Panc1 (cell line): ENCODE measurements at regions not wholly inside any gene's neighbourhood (a gene's known extent, or its start where the extent isn't known, plus 50 kb on each side); places are given as distances from the start of the nearest gene placed in this dataset.
"Not testable (repeated sequence)": the region's sequence is repeated elsewhere in the genome, so short reads cannot be mapped to it uniquely, and the experiment has no call there.

ENCODE experiments used
- ATAC-seq: fragments of 200-7000 bp; cut with Tn5 transposase; 2 replicates; pipeline ENCODE4 v1.9.1; 2020; ENCODE audit warnings: mild to moderate bottlenecking, moderate library complexity
- BruUV-seq: library from RNA; stranded (reverse); fragments of 400-500 nt; replicated peaks from 2 replicates; lab custom pipeline; 2021; lab: Mats Ljungman, UMichigan
- CTCF ChIA-PET: fragments of 300-600 bp; sonication (Branson Sonifier 250); formaldehyde crosslinking; loops from one replicate; lab custom pipeline; 2022; ENCODE audit warnings: antibody characterized with exemption; lab: Charles Lee
- POLR2A ChIA-PET: fragments of 300-600 bp; sonication (Branson Sonifier 250); formaldehyde crosslinking; loops from one replicate; lab custom pipeline; 2022; ENCODE audit warnings: antibody characterized with exemption; lab: Charles Lee
- DNase-seq: peaks from one replicate; pipeline ENCODE4 v3.0.0-alpha.2; 2010; ENCODE audit warnings: low read depth, low spot score
- H3K27ac ChIP-seq: 2 replicates; pipeline ENCODE4 v1.5.1; 2011; ENCODE audit warnings: mild to moderate bottlenecking, low read length, inconsistent platforms
- H3K27me3 ChIP-seq: fragments of 200-500 bp; sonication (Bioruptor generic); 2 replicates; pipeline ENCODE4 v1.6.0; 2014; ENCODE audit warnings: low read length, inconsistent platforms; ENCODE audit not compliant: control insufficient read depth, insufficient read depth
- H3K36me3 ChIP-seq: fragments of 200-500 bp; sonication (Bioruptor generic); 2 replicates; pipeline ENCODE4 v1.5.1; 2014; ENCODE audit warnings: inconsistent platforms, mild to moderate bottlenecking, low read length, moderate library complexity; ENCODE audit not compliant: control insufficient read depth, insufficient read depth
- H3K4me1 ChIP-seq: 2 replicates; pipeline ENCODE4 v1.5.1; 2011; ENCODE audit warnings: inconsistent platforms, mild to moderate bottlenecking, low read length, moderate library complexity; ENCODE audit not compliant: control insufficient read depth, insufficient read depth
- H3K4me3 ChIP-seq, 2 experiments: 2 replicates each; pipeline ENCODE4 v1.5.1; 2011 to 2012; ENCODE audit warnings: low read depth in 2 of 2, low read length in 2 of 2, mild to moderate bottlenecking in 2 of 2, inconsistent platforms in 1 of 2, moderate library complexity in 1 of 2
- H3K9me3 ChIP-seq: fragments of 200-500 bp; sonication (Bioruptor generic); 2 replicates; pipeline ENCODE4 v1.5.1; 2014; ENCODE audit warnings: low read depth, mild to moderate bottlenecking, inconsistent platforms, low read length, moderate library complexity; ENCODE audit not compliant: control insufficient read depth, insufficient read depth
- POLR2AphosphoS5 ChIP-seq: IDR thresholded peaks from 2 replicates; pipeline ENCODE4 v1.6.1; 2012; ENCODE audit warnings: mild to moderate bottlenecking, low read depth, low read length, moderate library complexity
- SIN3A ChIP-seq: IDR thresholded peaks from 2 replicates; pipeline ENCODE4 v1.6.1; 2012; ENCODE audit warnings: low read depth, mild to moderate bottlenecking, low read length, moderate library complexity, borderline replicate concordance; ENCODE audit not compliant: insufficient read depth
- TCF7L2 ChIP-seq: IDR thresholded peaks from 2 replicates; pipeline ENCODE4 v1.6.1; 2011; ENCODE audit warnings: mild to moderate bottlenecking, low read depth, low read length, inconsistent platforms
- in situ Hi-C: cut with HindIII; loops from 2 replicates; pipeline ENCODE4 v1.10.0; 2016; ENCODE audit warnings: low sequenced_read_pairs, low pct_unique_long_range_greater_than_20kb
- intact Hi-C: fragments of 100-400 bp; cut with micrococcal nuclease; formaldehyde crosslinking; loops from one replicate; pipeline ENCODE4 v1.10.0; 2022; ENCODE audit not compliant: unreplicated experiment
- TF ChIP-seq, protein P1 (sequence below): fragments of 450-650 bp; IDR thresholded peaks from 2 replicates; pipeline ENCODE4 v1.5.1; 2017; ENCODE audit warnings: mild to moderate bottlenecking
- TF ChIP-seq, protein P2 (sequence below), 2 experiments: IDR thresholded peaks; 2 replicates each; pipeline ENCODE4 v1.6.1; 2011 to 2012; ENCODE audit warnings: low read depth in 2 of 2, control low read depth in 1 of 2, low read length in 1 of 2, mild to moderate bottlenecking in 1 of 2, moderate library complexity in 1 of 2; ENCODE audit not compliant: insufficient read depth in 1 of 2

DNA sequence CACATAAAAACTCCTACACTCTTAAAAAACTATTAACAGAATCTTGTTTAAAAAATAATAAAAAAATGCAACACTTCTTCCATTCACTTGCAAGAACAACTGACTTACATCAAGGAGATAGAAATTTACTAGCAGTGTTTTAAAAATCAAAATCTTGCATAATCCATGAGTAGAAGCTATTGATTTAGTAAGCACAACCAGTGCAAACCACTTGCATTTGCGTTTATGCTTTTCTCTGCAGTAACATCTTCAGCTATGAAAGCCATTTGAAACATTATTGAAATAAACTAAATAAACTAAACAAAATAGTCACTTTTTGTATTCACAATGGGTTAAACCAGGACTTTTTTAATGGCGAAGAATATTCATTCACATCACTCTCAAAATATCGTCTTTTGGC, 389.2 kb upstream of the EMCN start:
- Histone ChIP-seq H3K9me3 (no peaks in the 10 kb centered on the region), H3K36me3 (no peaks in the 10 kb centered on the region), H3K27ac (no peak overlapping the region), H3K27me3 (no peaks in the 10 kb centered on the region), H3K4me3 (no peak overlapping the region), H3K4me1 (no peaks in the 10 kb centered on the region)
- intact Hi-C loops (no loop called here), in situ Hi-C loops (no loop called here)
- BruUV-seq = no TSS peak
- ChIA-PET POLR2A (no interaction called here), CTCF (no interaction called here)
- no peak for DNase-seq
- TF ChIP-seq, protein P1, sequence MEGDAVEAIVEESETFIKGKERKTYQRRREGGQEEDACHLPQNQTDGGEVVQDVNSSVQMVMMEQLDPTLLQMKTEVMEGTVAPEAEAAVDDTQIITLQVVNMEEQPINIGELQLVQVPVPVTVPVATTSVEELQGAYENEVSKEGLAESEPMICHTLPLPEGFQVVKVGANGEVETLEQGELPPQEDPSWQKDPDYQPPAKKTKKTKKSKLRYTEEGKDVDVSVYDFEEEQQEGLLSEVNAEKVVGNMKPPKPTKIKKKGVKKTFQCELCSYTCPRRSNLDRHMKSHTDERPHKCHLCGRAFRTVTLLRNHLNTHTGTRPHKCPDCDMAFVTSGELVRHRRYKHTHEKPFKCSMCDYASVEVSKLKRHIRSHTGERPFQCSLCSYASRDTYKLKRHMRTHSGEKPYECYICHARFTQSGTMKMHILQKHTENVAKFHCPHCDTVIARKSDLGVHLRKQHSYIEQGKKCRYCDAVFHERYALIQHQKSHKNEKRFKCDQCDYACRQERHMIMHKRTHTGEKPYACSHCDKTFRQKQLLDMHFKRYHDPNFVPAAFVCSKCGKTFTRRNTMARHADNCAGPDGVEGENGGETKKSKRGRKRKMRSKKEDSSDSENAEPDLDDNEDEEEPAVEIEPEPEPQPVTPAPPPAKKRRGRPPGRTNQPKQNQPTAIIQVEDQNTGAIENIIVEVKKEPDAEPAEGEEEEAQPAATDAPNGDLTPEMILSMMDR = no peak
- TF ChIP-seq, protein P2, sequence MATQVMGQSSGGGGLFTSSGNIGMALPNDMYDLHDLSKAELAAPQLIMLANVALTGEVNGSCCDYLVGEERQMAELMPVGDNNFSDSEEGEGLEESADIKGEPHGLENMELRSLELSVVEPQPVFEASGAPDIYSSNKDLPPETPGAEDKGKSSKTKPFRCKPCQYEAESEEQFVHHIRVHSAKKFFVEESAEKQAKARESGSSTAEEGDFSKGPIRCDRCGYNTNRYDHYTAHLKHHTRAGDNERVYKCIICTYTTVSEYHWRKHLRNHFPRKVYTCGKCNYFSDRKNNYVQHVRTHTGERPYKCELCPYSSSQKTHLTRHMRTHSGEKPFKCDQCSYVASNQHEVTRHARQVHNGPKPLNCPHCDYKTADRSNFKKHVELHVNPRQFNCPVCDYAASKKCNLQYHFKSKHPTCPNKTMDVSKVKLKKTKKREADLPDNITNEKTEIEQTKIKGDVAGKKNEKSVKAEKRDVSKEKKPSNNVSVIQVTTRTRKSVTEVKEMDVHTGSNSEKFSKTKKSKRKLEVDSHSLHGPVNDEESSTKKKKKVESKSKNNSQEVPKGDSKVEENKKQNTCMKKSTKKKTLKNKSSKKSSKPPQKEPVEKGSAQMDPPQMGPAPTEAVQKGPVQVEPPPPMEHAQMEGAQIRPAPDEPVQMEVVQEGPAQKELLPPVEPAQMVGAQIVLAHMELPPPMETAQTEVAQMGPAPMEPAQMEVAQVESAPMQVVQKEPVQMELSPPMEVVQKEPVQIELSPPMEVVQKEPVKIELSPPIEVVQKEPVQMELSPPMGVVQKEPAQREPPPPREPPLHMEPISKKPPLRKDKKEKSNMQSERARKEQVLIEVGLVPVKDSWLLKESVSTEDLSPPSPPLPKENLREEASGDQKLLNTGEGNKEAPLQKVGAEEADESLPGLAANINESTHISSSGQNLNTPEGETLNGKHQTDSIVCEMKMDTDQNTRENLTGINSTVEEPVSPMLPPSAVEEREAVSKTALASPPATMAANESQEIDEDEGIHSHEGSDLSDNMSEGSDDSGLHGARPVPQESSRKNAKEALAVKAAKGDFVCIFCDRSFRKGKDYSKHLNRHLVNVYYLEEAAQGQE (IDR thresholded peaks at IDR 0.05; ENCODE audit: insufficient read depth in 1 of 2, low read depth in 2 of 2, low read length in 1 of 2) = no peak
- TF ChIP-seq TCF7L2 (no peak), SIN3A (no peak), POLR2AphosphoS5 (no peak)
- ATAC-seq = no peak

DNA sequence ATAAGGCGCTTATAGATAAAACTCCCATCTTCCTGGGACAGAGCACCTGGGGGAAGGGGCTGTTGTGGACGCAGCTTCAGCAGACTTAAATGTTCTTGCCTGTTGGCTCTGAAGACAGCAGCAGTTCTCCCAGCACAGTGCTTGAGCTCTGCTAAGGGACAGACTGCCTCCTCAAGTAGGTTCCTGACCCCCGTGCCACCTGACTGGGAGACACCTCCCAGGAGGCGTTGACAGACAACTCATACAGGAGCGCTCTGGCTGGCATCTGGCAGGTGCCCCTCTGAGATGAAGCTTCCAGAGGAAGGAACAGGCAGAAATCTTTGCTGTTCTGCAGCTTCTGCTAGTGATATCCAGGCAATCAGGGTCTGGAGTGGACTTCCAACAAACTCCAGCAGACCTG, 383.1 kb upstream of the EMCN start:
- ATAC-seq, H3K36me3 ChIP-seq, H3K4me1 ChIP-seq, in situ Hi-C loops, CTCF ChIA-PET, POLR2A ChIA-PET, intact Hi-C loops, BruUV-seq, DNase-seq, H3K9me3 ChIP-seq, H3K27ac ChIP-seq, H3K4me3 ChIP-seq, H3K27me3 ChIP-seq: not testable (repeated sequence)

DNA sequence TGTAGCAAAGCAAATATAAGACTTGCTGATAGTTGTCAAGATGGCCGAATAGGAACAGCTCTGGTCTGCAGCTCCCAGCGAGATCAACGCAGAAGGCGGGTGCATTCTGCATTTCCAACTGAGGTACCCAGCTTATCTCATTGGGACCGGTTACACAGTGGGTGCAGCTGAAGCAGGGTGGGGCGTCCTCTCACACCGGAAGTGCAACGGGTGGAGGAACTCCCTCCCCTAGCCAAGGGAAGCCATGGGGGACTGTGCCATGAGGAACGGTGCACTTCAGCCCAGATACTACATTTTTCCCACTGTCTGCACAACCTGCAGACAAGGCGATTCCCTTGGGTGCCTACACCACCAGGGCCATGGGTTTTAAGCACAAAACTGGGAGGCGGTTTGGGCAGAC, 382.3 kb upstream of the EMCN start:
- POLR2A ChIA-PET = no interaction called here
- no peaks in the 10 kb centered on the region for H3K36me3 ChIP-seq
- intact Hi-C loops (no loop called here), in situ Hi-C loops (no loop called here)
- H3K27ac ChIP-seq = no peak overlapping the region
- DNase-seq (no peak), ATAC-seq (no peak)
- CTCF ChIA-PET = no interaction called here
- H3K4me1 ChIP-seq = no peaks in the 10 kb centered on the region
- no TSS peak for BruUV-seq
- no peaks in the 10 kb centered on the region for H3K27me3 ChIP-seq
- H3K4me3 ChIP-seq = no peak overlapping the region
- H3K9me3 ChIP-seq = no peaks in the 10 kb centered on the region
- TF ChIP-seq, protein P1 = no peak
- TF ChIP-seq TCF7L2 (no peak), SIN3A (no peak), POLR2AphosphoS5 (no peak)
- TF ChIP-seq, protein P2 (IDR thresholded peaks at IDR 0.05; ENCODE audit: insufficient read depth in 1 of 2, low read depth in 2 of 2, low read length in 1 of 2) = no peak
